ENCODE measurements at regions not wholly inside any gene's neighbourhood (a gene's known extent, or its start where the extent isn't known, plus 50 kb on each side); places are given as distances from the start of the nearest gene placed in this dataset.

DNA sequence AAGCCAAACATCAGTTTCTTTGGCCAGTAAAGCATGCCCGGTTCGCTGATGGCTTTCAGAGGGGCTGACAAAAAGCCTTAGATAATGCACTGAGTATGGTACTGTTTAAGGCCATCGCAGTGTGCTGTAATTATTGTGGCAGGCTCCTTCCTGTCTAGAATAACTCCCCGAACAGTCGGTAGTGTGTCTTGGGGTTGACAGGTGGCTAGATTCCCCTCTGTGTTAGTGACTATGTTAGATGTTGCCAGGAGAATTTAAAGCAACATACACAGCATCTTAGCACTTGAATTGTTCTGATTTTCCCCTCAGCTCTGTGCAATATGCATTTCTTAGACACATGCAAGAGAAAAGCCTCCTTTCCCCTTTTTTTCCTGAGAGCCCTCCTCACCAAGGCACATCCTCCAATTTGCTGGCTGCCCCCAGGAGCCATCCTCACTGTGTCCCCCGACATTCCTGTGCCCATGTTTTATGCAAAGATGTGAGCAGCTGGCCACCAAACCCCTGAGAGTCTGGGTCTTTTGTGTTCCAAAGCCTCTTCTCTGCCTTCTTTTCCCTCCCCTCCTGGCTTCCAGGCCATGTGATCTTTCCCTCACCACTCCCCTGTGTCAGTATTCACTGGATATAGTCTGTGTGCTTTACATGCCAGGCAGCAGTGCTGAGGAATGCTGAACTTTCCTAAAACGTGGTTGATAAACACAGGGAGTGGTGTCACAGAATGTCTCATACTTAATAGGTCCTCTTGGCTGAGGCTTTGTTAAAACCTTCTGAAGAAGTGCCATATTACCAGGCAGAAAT lies 331.5 kb downstream of the HRH4 start:
- TF ChIP-seq, protein P1, sequence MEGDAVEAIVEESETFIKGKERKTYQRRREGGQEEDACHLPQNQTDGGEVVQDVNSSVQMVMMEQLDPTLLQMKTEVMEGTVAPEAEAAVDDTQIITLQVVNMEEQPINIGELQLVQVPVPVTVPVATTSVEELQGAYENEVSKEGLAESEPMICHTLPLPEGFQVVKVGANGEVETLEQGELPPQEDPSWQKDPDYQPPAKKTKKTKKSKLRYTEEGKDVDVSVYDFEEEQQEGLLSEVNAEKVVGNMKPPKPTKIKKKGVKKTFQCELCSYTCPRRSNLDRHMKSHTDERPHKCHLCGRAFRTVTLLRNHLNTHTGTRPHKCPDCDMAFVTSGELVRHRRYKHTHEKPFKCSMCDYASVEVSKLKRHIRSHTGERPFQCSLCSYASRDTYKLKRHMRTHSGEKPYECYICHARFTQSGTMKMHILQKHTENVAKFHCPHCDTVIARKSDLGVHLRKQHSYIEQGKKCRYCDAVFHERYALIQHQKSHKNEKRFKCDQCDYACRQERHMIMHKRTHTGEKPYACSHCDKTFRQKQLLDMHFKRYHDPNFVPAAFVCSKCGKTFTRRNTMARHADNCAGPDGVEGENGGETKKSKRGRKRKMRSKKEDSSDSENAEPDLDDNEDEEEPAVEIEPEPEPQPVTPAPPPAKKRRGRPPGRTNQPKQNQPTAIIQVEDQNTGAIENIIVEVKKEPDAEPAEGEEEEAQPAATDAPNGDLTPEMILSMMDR (IDR thresholded peaks at IDR 0.05; ENCODE audit: insufficient read depth, low read length, poor library complexity, severe bottlenecking): no peak
- no peak for TF ChIP-seq EZH2phosphoT487 (conservative IDR thresholded peaks at IDR 0.05; ENCODE audit: low read length)
